HFF-Myc (cell line): ENCODE measurements at regions not wholly inside any gene's neighbourhood (a gene's known extent, or its start where the extent isn't known, plus 50 kb on each side); places are given as distances from the start of the nearest gene placed in this dataset.

Source experiments
- DNase-seq: peaks from one replicate; pipeline ENCODE4 v3.0.0-alpha.2; 2011; ENCODE audit warnings: low read depth; ENCODE audit errors: extremely low read depth
- H3K4me3 ChIP-seq: replicated peaks from 2 replicates; pipeline ENCODE4 v1.5.1; 2011; ENCODE audit warnings: low read depth, mild to moderate bottlenecking, control low read depth, low read length
- TF ChIP-seq, protein P1 (sequence below): IDR thresholded peaks from 2 replicates; pipeline ENCODE4 v1.5.1; 2012; ENCODE audit warnings: mild to moderate bottlenecking, low read depth, low read length, control low read depth; ENCODE audit errors: missing control alignments

- TF ChIP-seq, protein P1, sequence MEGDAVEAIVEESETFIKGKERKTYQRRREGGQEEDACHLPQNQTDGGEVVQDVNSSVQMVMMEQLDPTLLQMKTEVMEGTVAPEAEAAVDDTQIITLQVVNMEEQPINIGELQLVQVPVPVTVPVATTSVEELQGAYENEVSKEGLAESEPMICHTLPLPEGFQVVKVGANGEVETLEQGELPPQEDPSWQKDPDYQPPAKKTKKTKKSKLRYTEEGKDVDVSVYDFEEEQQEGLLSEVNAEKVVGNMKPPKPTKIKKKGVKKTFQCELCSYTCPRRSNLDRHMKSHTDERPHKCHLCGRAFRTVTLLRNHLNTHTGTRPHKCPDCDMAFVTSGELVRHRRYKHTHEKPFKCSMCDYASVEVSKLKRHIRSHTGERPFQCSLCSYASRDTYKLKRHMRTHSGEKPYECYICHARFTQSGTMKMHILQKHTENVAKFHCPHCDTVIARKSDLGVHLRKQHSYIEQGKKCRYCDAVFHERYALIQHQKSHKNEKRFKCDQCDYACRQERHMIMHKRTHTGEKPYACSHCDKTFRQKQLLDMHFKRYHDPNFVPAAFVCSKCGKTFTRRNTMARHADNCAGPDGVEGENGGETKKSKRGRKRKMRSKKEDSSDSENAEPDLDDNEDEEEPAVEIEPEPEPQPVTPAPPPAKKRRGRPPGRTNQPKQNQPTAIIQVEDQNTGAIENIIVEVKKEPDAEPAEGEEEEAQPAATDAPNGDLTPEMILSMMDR: no peak
- H3K4me3 ChIP-seq: no peak overlapping the region
- no peak for DNase-seq
Observed at GRCh38 chr13:103236213-103236612, 170.0 kb upstream of the SLC10A2 start.

DNA sequence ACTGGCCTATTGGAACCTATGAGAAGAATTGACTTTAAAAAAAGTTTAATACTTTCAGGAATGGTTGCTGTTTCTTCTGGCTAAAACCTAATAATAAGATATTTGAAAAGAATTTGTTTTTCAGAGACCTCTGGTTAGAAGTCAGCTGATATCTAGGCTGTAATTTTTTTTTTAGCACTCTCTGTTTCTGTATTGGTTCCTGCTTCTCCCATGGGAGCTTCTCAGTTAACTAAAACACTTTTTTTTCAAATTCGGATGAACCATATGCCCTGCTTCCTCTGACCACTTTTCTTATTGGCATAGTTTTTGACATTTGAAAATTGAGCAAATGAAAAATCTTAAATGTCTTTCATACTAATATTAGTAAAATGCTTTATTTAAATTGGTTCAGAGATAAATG lies 163.5 kb upstream of the SLC10A2 start:
- no peak for DNase-seq
- TF ChIP-seq, protein P1: no peak
- no peak overlapping the region for H3K4me3 ChIP-seq

DNA sequence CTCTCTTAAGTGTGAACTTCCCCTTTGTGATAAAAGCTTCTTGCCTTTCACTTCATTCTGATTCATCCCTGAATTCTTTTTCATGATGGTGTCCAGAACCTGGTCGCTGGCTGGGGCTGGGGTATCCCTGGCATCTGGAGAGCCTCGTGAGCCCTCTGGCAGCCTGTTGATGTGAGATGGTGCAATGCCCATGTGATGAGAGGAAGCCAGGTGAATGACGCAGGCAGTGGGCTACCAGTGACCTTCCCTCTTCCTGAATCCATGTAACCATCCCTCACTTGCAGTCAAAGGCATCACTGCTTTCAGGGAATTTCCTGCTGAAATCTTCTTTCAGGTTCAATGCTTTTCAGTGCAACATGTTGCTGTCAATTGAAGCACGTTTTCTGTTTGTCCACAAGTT lies 158.6 kb upstream of the SLC10A2 start:
- TF ChIP-seq, protein P1: no peak
- H3K4me3 ChIP-seq: no peak overlapping the region
- DNase-seq: no peak

DNA sequence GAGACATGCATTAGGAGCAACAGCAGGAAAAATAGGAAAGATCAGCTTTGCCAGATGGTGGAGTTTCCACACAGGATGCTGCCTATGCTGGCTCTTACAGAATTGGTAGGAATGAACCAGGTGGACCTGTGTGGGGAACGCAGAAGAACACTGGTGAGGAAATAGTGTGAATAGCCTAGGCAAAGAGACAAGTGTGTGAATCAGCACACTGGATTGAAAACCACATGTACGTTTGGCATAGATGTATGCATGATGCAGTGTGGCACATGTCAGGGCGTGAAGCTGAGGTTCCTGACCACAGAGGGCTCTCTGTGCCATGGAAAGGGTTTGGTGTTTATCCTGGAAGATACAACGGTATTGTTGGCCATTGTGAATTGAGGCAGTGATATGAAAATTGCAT lies 156.5 kb upstream of the SLC10A2 start:
- DNase-seq: no peak
- TF ChIP-seq, protein P1: no peak
- H3K4me3 ChIP-seq: no peak overlapping the region

DNA sequence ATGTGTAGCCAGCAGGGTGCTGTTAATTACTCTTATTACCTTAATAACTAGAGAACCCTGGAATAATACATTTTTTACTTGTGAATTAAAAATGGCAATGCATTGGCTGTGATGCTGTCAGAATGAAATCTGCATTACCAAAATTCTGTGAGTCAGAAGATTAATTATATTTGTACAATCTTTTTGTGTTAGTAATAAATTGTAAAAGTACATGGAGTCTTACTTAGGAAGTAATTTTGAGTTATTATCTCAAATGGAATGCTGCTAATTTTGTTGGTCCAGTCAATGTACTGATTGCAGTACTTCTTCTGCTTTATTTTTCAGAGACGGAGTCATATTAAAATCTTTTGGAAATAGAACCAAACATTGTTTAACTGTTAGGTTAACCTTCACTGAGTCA lies 152.0 kb upstream of the SLC10A2 start:
- H3K4me3 ChIP-seq: no peak overlapping the region
- no peak for DNase-seq
- TF ChIP-seq, protein P1: no peak

GRCh38 chr13:103213152-103213551 lies 146.9 kb upstream of the SLC10A2 start:
- no peak overlapping the region for H3K4me3 ChIP-seq
- no peak for DNase-seq
- TF ChIP-seq, protein P1: no peak

GRCh38 chr13:103210348-103210747 lies 144.1 kb upstream of the SLC10A2 start:
- TF ChIP-seq, protein P1: no peak
- no peak overlapping the region for H3K4me3 ChIP-seq
- DNase-seq: no peak
